GM18858 (cell line): ENCODE measurements at regions not wholly inside any gene's neighbourhood (a gene's known extent, or its start where the extent isn't known, plus 50 kb on each side); places are given as distances from the start of the nearest gene placed in this dataset.
A peak's percentile ranks its signal among the peaks of the same experiment; 100 is the strongest.
"Not testable (repeated sequence)": the region's sequence is repeated elsewhere in the genome, so short reads cannot be mapped to it uniquely, and the experiment has no call there.

ENCODE experiments used
- ATAC-seq: cut with Tn5 transposase; IDR thresholded peaks from one replicate; pipeline ENCODE4 v1.9.1; 2021; ENCODE audit not compliant: unreplicated experiment

DNA sequence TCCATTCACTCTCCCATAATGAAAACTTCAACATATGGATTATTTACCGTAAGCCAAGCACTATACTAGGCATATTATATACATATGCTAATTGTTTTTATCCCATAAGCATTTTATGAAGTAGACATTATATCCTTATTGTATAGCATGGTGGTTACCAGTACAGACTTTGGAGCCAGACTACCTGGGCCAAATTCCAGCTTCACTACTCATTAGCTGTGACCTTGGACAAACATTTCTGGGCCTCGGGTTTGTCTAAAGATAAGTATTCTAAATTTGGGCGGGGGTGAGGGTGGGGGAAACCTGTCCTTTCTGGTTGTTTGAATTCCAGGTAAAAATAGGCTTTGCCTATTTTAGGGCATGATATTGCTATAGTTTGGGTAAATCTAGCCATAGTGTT, 66.5 kb upstream of the P2RY1 start:
- ATAC-seq: no peak

DNA sequence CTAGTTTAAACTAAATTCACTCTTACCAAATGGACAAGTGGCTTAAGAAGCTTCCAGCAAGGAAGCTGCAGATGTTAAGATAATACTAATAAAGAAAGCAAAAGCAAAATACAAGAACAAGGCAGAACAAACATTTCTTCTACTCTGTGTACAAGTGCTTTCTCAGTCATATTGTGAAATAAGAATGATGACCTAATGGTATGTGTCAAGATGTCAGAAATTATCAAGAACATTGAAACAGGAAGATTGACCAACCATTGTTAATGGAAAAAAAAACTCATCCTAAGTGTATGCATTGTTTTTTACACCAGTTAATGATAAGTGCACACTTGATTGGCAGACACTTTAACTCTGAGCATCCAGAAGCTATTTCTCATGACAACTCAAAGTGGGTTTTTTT, 65.4 kb upstream of the P2RY1 start:
- peak; percentile 95 for ATAC-seq

DNA sequence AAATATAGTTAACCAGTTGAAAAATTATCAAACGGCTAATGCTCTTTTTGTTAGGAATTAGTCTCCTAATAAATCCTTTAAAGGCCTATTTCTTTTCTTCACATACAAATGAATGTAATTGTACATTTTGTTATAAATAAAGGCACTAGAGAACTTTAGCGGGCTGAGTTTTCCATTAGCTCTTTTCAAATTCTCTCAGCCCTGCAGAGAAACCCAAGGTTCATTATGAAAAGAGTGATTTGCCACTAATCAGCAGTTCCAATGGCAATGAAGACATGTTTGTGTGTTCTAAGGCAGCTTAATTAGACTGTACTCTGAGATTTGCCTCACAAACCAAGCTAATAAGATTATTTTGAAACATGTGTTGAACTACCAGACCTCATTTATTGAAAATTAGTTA, 64.6 kb upstream of the P2RY1 start:
- ATAC-seq: no peak

DNA sequence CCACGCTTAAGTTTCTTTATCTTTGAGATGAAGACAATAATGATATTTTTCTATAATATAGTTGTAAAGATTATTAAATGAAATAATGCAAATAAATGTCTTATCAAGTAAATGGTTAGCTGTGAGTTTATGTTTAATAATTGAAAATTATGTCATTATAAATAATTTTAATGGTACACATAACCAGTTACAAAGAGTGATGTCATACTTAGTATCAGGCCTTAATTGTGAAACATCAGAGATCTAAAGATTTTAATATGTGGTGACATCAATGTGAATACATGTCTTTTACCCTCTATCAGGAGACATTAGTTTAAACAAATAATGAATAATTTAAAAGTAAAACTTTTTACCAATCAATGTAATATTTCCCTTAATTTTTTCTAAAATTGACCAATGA, 63.8 kb upstream of the P2RY1 start:
- no peak for ATAC-seq

DNA sequence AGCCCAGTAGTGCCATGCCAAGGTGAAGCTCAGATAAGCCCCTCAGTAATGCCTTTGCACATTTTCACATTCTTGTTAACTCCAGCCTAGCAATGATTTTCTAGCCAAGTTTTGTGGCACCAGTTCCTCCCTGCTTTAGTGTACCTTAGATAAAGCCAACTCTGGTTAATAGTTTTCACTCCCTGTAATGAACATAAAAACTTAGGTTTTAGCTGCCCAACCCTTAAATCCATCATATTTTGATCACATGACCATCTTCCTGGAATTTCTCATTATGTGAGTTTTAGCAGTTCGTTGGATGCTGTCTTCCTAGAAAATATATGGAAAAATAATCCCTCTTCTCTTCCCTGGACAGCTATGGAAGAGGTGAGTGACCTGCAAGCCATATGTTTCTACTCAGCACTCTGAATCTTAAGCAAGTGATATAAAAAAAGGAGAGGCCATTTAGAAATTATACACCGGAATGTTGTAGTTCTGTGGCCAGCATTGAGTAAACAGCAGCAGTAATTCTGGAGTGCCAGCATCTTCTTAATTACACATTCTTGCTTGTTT, 62.2 kb upstream of the P2RY1 start:
- no peak for ATAC-seq

DNA sequence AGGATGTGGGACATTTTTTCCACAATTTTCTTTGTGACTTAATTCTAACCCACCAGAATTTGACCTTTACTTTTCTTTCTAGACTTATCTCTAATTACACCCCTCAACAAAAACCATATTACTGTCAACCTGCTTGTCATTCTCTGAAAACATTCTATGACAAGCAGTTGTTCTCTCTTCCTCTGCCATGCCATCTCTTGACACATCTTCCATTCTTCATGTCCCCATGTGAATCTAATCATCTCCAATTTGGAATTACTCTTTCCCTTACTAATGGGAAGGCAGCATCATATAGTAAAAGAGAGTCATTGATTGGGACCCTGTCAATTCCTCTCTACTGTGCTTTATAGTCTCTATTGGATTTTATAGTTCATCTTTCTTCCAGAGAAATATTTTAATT, 61.3 kb upstream of the P2RY1 start:
- ATAC-seq: no peak

DNA sequence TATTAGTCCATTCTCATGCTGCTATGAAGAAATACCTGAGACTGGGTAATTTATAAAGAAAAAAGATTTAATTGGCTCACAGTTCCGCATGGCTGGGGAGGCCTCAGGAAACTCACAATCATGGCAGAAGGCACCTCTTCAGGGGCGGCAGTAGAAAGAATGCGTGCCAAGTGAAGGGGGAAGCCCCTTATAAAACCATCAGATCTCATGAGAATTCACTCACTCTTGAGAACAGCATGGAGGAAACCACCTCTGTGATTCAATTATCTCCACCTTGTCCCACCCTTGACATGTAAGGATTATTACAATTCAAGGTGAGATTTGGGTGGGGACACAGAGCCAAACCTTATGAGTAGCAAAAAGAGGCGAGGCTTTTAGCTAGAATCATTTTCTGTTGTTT, 60.7 kb upstream of the P2RY1 start:
- not testable (repeated sequence) for ATAC-seq

DNA sequence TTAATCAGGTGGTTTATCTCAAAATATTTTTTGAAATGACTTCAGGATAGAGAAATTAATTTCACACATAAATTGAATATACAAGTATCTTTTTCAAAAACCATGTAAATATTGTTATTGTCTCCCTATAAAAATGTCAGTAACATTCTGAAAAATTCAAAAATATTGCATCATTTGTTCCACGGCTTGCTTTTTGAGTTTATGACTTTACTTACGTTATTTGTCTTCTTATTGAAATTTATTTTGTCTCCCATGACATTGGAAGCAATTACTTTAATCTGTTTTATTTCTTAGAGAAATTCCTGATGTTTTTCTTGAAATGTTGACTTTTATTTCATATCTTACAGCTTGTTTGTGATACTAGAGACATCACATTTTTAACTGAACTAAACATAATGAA, 56.9 kb upstream of the P2RY1 start:
- ATAC-seq: no peak

DNA sequence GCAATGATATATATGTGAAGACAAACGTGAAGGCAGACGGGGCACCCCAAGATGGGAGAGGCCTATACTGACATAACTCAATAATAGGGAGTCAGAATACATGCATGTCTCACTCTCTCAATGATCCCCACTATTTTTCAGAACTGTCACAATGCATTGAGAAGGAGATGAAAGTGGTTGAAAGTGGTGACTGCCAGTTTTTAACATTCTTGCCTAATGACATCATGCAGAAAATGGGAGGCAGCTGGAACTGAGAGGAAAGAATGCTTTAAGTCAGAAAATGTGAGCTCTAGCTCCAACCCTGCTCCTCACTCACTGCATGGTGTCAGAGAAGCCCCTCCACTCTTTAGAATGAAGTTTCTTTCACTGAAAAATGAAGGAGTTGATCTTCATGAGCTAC, 55.3 kb upstream of the P2RY1 start:
- ATAC-seq: no peak

DNA sequence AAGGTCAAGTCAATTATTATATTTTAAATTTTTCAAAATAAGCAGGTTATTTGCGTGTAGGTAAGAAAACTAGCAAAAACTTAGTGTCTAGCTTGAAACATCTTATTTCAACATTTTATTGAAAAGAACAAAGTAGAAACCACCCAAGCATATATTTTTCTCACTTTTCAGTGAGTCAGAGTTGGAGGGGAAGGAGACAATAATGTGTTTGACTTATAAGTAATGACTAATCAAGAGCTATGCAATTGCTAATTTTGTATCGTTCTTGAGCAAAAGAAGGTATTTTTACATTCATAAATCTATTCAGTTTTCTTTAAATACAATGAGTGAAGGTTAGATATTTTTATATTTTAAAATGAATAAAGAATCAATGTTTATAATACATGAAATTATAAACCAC, 54.4 kb upstream of the P2RY1 start:
- no peak for ATAC-seq

DNA sequence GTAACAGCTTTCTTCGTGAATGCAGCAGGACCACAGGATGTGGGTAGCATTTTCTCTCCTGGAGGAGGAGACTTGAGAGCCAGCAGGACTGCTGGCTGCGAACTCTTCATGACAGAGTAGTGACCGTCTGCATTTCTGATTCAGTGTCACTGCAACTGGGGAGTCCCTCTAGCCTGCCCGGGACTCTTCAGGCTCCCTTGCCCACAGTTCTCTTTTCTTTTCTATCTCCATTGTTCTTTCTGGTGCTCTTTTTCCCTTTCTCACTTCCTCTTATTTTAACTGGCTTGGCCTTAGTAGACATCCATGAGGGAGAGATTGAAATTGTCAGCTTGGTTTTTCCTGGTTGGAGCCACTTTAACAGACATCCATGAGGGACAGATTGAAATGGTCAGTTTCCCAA, 49.9 kb upstream of the P2RY1 start:
- no peak for ATAC-seq
